GM12878 (cell line): ENCODE measurements at regions not wholly inside any gene's neighbourhood (a gene's known extent, or its start where the extent isn't known, plus 50 kb on each side); places are given as distances from the start of the nearest gene placed in this dataset.

Experiments
- ATAC-seq: fragments of 200-7000 bp; cut with Tn5 transposase; 3 replicates; pipeline ENCODE4 v1.9.1; 2020; ENCODE audit warnings: mild to moderate bottlenecking, moderate library complexity
- BruUV-seq: library from RNA; stranded (reverse); fragments of 400-500 nt; replicated peaks from 2 replicates; lab custom pipeline; 2021; lab: Mats Ljungman, UMichigan
- CTCF ChIA-PET: fragments of 300-600 bp; sonication (Branson Sonifier 250); formaldehyde crosslinking; extraction: SDS; loops from one replicate; lab custom pipeline; 2021; ENCODE audit warnings: inconsistent platforms; lab: Yijun Ruan, JAX
- POLR2A ChIA-PET: fragments of 350-600 bp; formaldehyde crosslinking; extraction: SDS; loops from one replicate; lab custom pipeline; 2021; ENCODE audit warnings: inconsistent platforms; lab: Charles Lee
- RAD21 ChIA-PET: fragments of 300-600 bp; sonication (Branson Sonifier 250); formaldehyde crosslinking; loops from one replicate; lab custom pipeline; 2023; ENCODE audit warnings: antibody characterized with exemption; ENCODE audit not compliant: unreplicated experiment; lab: Charles Lee
- SMC1A ChIA-PET: fragments of 300-600 bp; sonication (Branson Sonifier 250); formaldehyde crosslinking; loops from one replicate; lab custom pipeline; 2023; ENCODE audit not compliant: unreplicated experiment, uncharacterized antibody; lab: Charles Lee
- DNase-seq: peaks from one replicate; pipeline ENCODE4 v3.0.0-alpha.2; 2011; ENCODE audit warnings: low read depth, low spot score
- FAIRE-seq: peaks from 3 replicates; lab custom pipeline; 2011; peaks lifted over from hg19 to GRCh38; lab: Jason Lieb, UNC
- H2AFZ ChIP-seq: 2 replicates; pipeline ENCODE4 v1.6.0; 2011; ENCODE audit warnings: low read depth, low read length, control low read depth; ENCODE audit not compliant: control insufficient read depth
- H3K27ac ChIP-seq: 2 replicates; pipeline ENCODE4 v1.5.1; 2011; ENCODE audit warnings: control low read depth; ENCODE audit not compliant: control insufficient read depth, insufficient read depth
- H3K27me3 ChIP-seq, 2 experiments: replicated peaks in 1 of 2; 2 replicates each; pipeline versions ENCODE4 v1.6.0 to v1.6.1; 2011; ENCODE audit warnings: low read length in 1 of 2; ENCODE audit not compliant: control insufficient read depth in 2 of 2, insufficient read depth in 2 of 2
- H3K36me3 ChIP-seq, 2 experiments: 2 replicates each; pipeline ENCODE4 v1.5.1; 2011; ENCODE audit warnings: low read length in 1 of 2; ENCODE audit not compliant: control insufficient read depth in 2 of 2, insufficient read depth in 2 of 2
- H3K4me1 ChIP-seq: 2 replicates; pipeline ENCODE4 v1.6.1; 2011; ENCODE audit warnings: mild to moderate bottlenecking, low read length, moderate library complexity, mixed read lengths; ENCODE audit not compliant: control insufficient read depth, insufficient read depth
- H3K4me2 ChIP-seq: 2 replicates; pipeline ENCODE4 v1.6.0; 2011; ENCODE audit warnings: control low read depth; ENCODE audit not compliant: control insufficient read depth, insufficient read depth
- H3K4me3 ChIP-seq: fragments of 200-600 bp; sonication (generic); 2 replicates; pipeline ENCODE4 v1.5.1; 2016
- H3K79me2 ChIP-seq: 2 replicates; pipeline ENCODE4 v1.6.0; 2011; ENCODE audit warnings: low read length; ENCODE audit not compliant: control insufficient read depth, insufficient read depth
- H3K9ac ChIP-seq: 2 replicates; pipeline ENCODE4 v1.8.0; 2011; ENCODE audit warnings: low read length, control low read depth, mixed read lengths; ENCODE audit not compliant: control insufficient read depth, insufficient read depth
- H3K9me3 ChIP-seq: replicated peaks from 3 replicates; pipeline ENCODE4 v1.5.1; 2011; ENCODE audit warnings: mild to moderate bottlenecking, low read length; ENCODE audit not compliant: control insufficient read depth, insufficient read depth
- H4K20me1 ChIP-seq: 2 replicates; pipeline ENCODE4 v1.6.0; 2011; ENCODE audit not compliant: control insufficient read depth, insufficient read depth
- CBX3 ChIP-seq: fragments of 200-600 bp; sonication (generic); IDR thresholded peaks from 2 replicates; pipeline ENCODE4 v1.6.1; 2016; ENCODE audit warnings: low read depth, borderline replicate concordance
- HCFC1 ChIP-seq: fragments of 150-350 bp; IDR thresholded peaks from 2 replicates; pipeline ENCODE4 v1.6.1; 2014; ENCODE audit warnings: low read length
- MAX ChIP-seq: IDR thresholded peaks from 2 replicates; pipeline ENCODE4 v1.6.1; 2012; ENCODE audit warnings: low read depth, low read length, improper control_type of control experiment
- NR2C1 ChIP-seq: fragments of 450-650 bp; IDR thresholded peaks from 2 replicates; pipeline ENCODE4 v1.6.1; 2017; ENCODE audit warnings: antibody characterized with exemption, mild to moderate bottlenecking, moderate library complexity
- RCOR1 ChIP-seq: conservative IDR thresholded peaks from 2 replicates; pipeline ENCODE4 v1.6.1; 2012; ENCODE audit warnings: low read depth, low read length, improper control_type of control experiment
- SMAD1 ChIP-seq: fragments of 450-650 bp; IDR thresholded peaks from 2 replicates; pipeline ENCODE4 v1.6.1; 2018; ENCODE audit warnings: mild to moderate bottlenecking, low read depth; ENCODE audit not compliant: partially characterized antibody
- SMAD5 ChIP-seq: IDR thresholded peaks from 2 replicates; pipeline ENCODE4 v1.6.1; 2016; ENCODE audit warnings: antibody characterized with exemption, low read depth
- SREBF1 ChIP-seq: IDR thresholded peaks from 2 replicates; pipeline ENCODE4 v1.6.1; 2012; ENCODE audit warnings: mild to moderate bottlenecking, low read length
- USF1 ChIP-seq: IDR thresholded peaks from 2 replicates; pipeline ENCODE4 v1.6.1; 2011; ENCODE audit warnings: borderline replicate concordance, low read depth, mild to moderate bottlenecking, moderate library complexity, mixed read lengths, low read length; ENCODE audit not compliant: insufficient read depth; ENCODE audit errors: extremely low read length
- ZBTB33 ChIP-seq: fragments of 450-650 bp; IDR thresholded peaks from 2 replicates; pipeline ENCODE4 v1.6.1; 2017; ENCODE audit warnings: mild to moderate bottlenecking
- ZBTB4 ChIP-seq: fragments of 450-650 bp; formaldehyde crosslinking; IDR thresholded peaks from 2 replicates; pipeline ENCODE4 v1.4.0; 2022; ENCODE audit warnings: mild to moderate bottlenecking, moderate library complexity
- WGBS: methylation state at CpG from one replicate; pipeline ENCODE4 v1.1.6; 2016; ENCODE audit warnings: low lambda C conversion rate; ENCODE audit not compliant: insufficient replicate concordance, insufficient coverage; ENCODE audit errors: missing lambda C conversion rate; 5-methylcytosine and 5-hydroxymethylcytosine counted together
- in situ Hi-C: fragments of 300-500 bp; cut with MboI; formaldehyde crosslinking; loops from 9 replicates; pipeline ENCODE4 v1.14.3; 2018; ENCODE audit warnings: mixed read lengths
- intact Hi-C: fragments of 100-400 bp; cut with micrococcal nuclease; formaldehyde crosslinking; loops from one replicate; pipeline ENCODE4 v1.14.2; 2022; ENCODE audit not compliant: unreplicated experiment

GRCh38 chr6:40738551-40739193, 151.5 kb upstream of the LRFN2 start:
- no peaks in the 10 kb centered on the region for H3K79me2 ChIP-seq
- peaks cover 5% of the 10 kb centered on the region for H3K4me1 ChIP-seq
- WGBS = 40% methylated on average over 11 of the region's 11 CpGs
- ChIA-PET CTCF (interaction anchor here (0.9 kb wide), 1 partner anchor 87 kb away, joined by 3 read pairs; no protein-coding TSS in a partner anchor), RAD21 (no interaction called here), POLR2A (no interaction called here), SMC1A (no interaction called here)
- H3K9me3 ChIP-seq = no peaks in the 10 kb centered on the region
- H3K4me2 ChIP-seq = no peak overlapping the region
- H3K4me3 ChIP-seq = no peak overlapping the region
- no peak for FAIRE-seq
- in situ Hi-C loops = no loop called here
- no peak overlapping the region for H3K27ac ChIP-seq
- TF ChIP-seq SMAD1 = no peak
- TF ChIP-seq MAX = no peak
- no peak for TF ChIP-seq RCOR1
- no peak for TF ChIP-seq USF1
- no peak for DNase-seq
- no peak overlapping the region for H3K9ac ChIP-seq
- no peaks in the 10 kb centered on the region for H3K36me3 ChIP-seq
- H3K27me3 ChIP-seq = no peaks in the 10 kb centered on the region; a peak in 3 of 4 replicates
- BruUV-seq = no TSS peak
- intact Hi-C loops = no loop called here
- H4K20me1 ChIP-seq = no peaks in the 10 kb centered on the region
- H2AFZ ChIP-seq = no peak overlapping the region
- no peak for ATAC-seq

GRCh38 chr6:40735521-40735920, 148.4 kb upstream of the LRFN2 start:
- ChIA-PET RAD21 (no interaction called here), SMC1A (no interaction called here), CTCF (no interaction called here), POLR2A (no interaction called here)
- FAIRE-seq = no peak
- no peaks in the 10 kb centered on the region for H3K79me2 ChIP-seq
- no peaks in the 10 kb centered on the region for H3K36me3 ChIP-seq
- peaks cover 6% of the 10 kb centered on the region for H3K4me1 ChIP-seq
- no peaks in the 10 kb centered on the region for H4K20me1 ChIP-seq
- no peak overlapping the region for H3K4me2 ChIP-seq
- intact Hi-C loops = no loop called here
- in situ Hi-C loops = no loop called here
- WGBS = 40% methylated on average over 7 of the region's 7 CpGs
- H2AFZ ChIP-seq = no peak overlapping the region
- H3K27ac ChIP-seq = no peak overlapping the region
- BruUV-seq = no TSS peak
- H3K4me3 ChIP-seq = no peak overlapping the region
- H3K27me3 ChIP-seq = no peaks in the 10 kb centered on the region; a peak in 3 of 4 replicates
- no peak for ATAC-seq
- DNase-seq = no peak
- H3K9me3 ChIP-seq = no peaks in the 10 kb centered on the region
- H3K9ac ChIP-seq = no peak overlapping the region
- TF ChIP-seq CBX3 = no peak
- no peak for TF ChIP-seq HCFC1
- no peak for TF ChIP-seq NR2C1
- no peak for TF ChIP-seq ZBTB4 (CRISPR knock-in tag)
- no peak for TF ChIP-seq ZBTB33
- no peak for TF ChIP-seq SMAD5
- TF ChIP-seq SREBF1 = no peak
